ENCODE measurements at regions not wholly inside any gene's neighbourhood (a gene's known extent, or its start where the extent isn't known, plus 50 kb on each side); places are given as distances from the start of the nearest gene placed in this dataset.
"Not testable (repeated sequence)": the region's sequence is repeated elsewhere in the genome, so short reads cannot be mapped to it uniquely, and the experiment has no call there.

- peak; percentile 22 for DNase-seq (ENCODE audit: low spot score)
- CTCF ChIA-PET, result interaction anchor here (1.0 kb wide), 1 partner anchor 154 kb away, joined by 3 read pairs; no protein-coding TSS in a partner anchor
- not testable (repeated sequence) for H3K36me3 Mint-ChIP-seq
These were observed 80.3 kb downstream of the ANXA5 start for GRCh38 chr4:121616449-121616848.

GRCh38 chr4:121614101-121614500 is 82.7 kb downstream of the ANXA5 start:
- DNase-seq (ENCODE audit: low spot score) (no peak), ATAC-seq (no peak)
- H3K4me3 Mint-ChIP-seq, result no peak overlapping the region
- no peaks in the 10 kb centered on the region for H3K36me3 Mint-ChIP-seq
- no peak for TF ChIP-seq TCF7 (CRISPR knock-in tag; IDR thresholded peaks at IDR 0.05; ENCODE audit: low read depth)
- no peak for TF ChIP-seq NFATC4 (CRISPR knock-in tag; IDR thresholded peaks at IDR 0.05)
- no peak for TF ChIP-seq ATF1 (CRISPR knock-in tag; IDR thresholded peaks at IDR 0.05)
- no peak for TF ChIP-seq ZNF219 (CRISPR knock-in tag; IDR thresholded peaks at IDR 0.05; ENCODE audit: borderline replicate concordance)
- TF ChIP-seq MXD4 (CRISPR knock-in tag; IDR thresholded peaks at IDR 0.05; ENCODE audit: borderline replicate concordance), result no peak
- TF ChIP-seq ESRRA (CRISPR knock-in tag; IDR thresholded peaks at IDR 0.05; ENCODE audit: borderline replicate concordance), result no peak
- no peak for TF ChIP-seq AR (CRISPR knock-in tag; IDR thresholded peaks at IDR 0.05)
- TF ChIP-seq PREB (CRISPR knock-in tag; IDR thresholded peaks at IDR 0.05; ENCODE audit: borderline replicate concordance), result no peak
- TF ChIP-seq E2F1 (CRISPR knock-in tag; IDR thresholded peaks at IDR 0.05), result no peak
- TF ChIP-seq ZBTB43 (CRISPR knock-in tag; IDR thresholded peaks at IDR 0.05), result no peak
- TF ChIP-seq STAT6 (CRISPR knock-in tag; conservative IDR thresholded peaks at IDR 0.05; ENCODE audit: low read depth), result no peak
- no peak for TF ChIP-seq ZNF138 (CRISPR knock-in tag; conservative IDR thresholded peaks at IDR 0.05)
- TF ChIP-seq ETV6 (CRISPR knock-in tag; IDR thresholded peaks at IDR 0.05), result no peak
- TF ChIP-seq ELF4 (CRISPR knock-in tag; IDR thresholded peaks at IDR 0.05; ENCODE audit: low read depth), result no peak
- TF ChIP-seq FOXK1 (CRISPR knock-in tag; IDR thresholded peaks at IDR 0.05), result no peak
- no peak for TF ChIP-seq EMX1 (CRISPR knock-in tag; IDR thresholded peaks at IDR 0.05)
- TF ChIP-seq FOXJ3 (CRISPR knock-in tag; IDR thresholded peaks at IDR 0.05; ENCODE audit: borderline replicate concordance), result no peak
- TF ChIP-seq ATF6 (CRISPR knock-in tag; IDR thresholded peaks at IDR 0.05), result no peak
- CTCF ChIA-PET, result interaction anchor here (1.8 kb wide), 1 partner anchor 152 kb away, joined by 5 read pairs; no protein-coding TSS in a partner anchor
- no peaks in the 10 kb centered on the region; the same call in 1 of the 2 replicates for H3K27me3 Mint-ChIP-seq (ENCODE audit: low read depth)
- POLR2A ChIA-PET, result no interaction called here
- H3K9me3 Mint-ChIP-seq, result no peaks in the 10 kb centered on the region
- H3K27ac Mint-ChIP-seq, result no peak overlapping the region
- H3K4me1 Mint-ChIP-seq, result 0 out of 2 replicates have a peak, but pooled peaks cover 7% of the 10 kb centered on the region

More at GRCh38 chr4:121616449-121616848, 80.3 kb downstream of the ANXA5 start:
- POLR2A ChIA-PET; H3K27me3 Mint-ChIP-seq (ENCODE audit: low read depth); H3K4me1 Mint-ChIP-seq; H3K9me3 Mint-ChIP-seq; H3K27ac Mint-ChIP-seq; H3K4me3 Mint-ChIP-seq; ATAC-seq: not testable (repeated sequence)

Measured in WTC11 (cell line).